Ectodermal cell (in vitro differentiated cells): ENCODE measurements at regions not wholly inside any gene's neighbourhood (a gene's known extent, or its start where the extent isn't known, plus 50 kb on each side); places are given as distances from the start of the nearest gene placed in this dataset.
A peak's percentile ranks its signal among the peaks of the same experiment; 100 is the strongest.

Experiments
- H3K27ac ChIP-seq: 2 replicates; pipeline ENCODE4 v1.7.0; 2013; ENCODE audit warnings: mild to moderate bottlenecking, low read depth, low read length; ENCODE audit not compliant: insufficient read depth, poor library complexity, severe bottlenecking
- H3K27me3 ChIP-seq: 2 replicates; pipeline ENCODE4 v1.7.0; 2013; ENCODE audit warnings: mild to moderate bottlenecking, low read length; ENCODE audit not compliant: insufficient read depth, control insufficient read depth, poor library complexity, severe bottlenecking
- H3K36me3 ChIP-seq: one replicate; pipeline ENCODE4 v1.7.0; 2013; ENCODE audit warnings: low read length; ENCODE audit not compliant: control insufficient read depth, insufficient read depth
- H3K4me1 ChIP-seq: one replicate; pipeline ENCODE4 v1.7.0; 2013; ENCODE audit warnings: low read length; ENCODE audit not compliant: control insufficient read depth, insufficient read depth
- H3K4me3 ChIP-seq: 2 replicates; pipeline ENCODE4 v1.7.0; 2013; ENCODE audit warnings: low read depth, low read length, control low read depth; ENCODE audit not compliant: insufficient read depth
- H3K9me3 ChIP-seq: 2 replicates; pipeline ENCODE4 v1.7.0; 2013; ENCODE audit warnings: mild to moderate bottlenecking, low read length, moderate library complexity; ENCODE audit not compliant: control insufficient read depth
- WGBS, 2 experiments: methylation state at CpG; one replicate each; pipeline ENCODE4 v1.1.7; 2013; ENCODE audit warnings: missing lambda C conversion rate in 2 of 2; 5-methylcytosine and 5-hydroxymethylcytosine counted together

GRCh38 chr13:44064357-44064756 lies 184.7 kb downstream of the LACC1 start:
- no peak overlapping the region for H3K27ac ChIP-seq
- WGBS, 2 experiments = 86 to 94% methylated on average over 2 of the region's 2 CpGs
- H3K27me3 ChIP-seq = no peaks in the 10 kb centered on the region
- no peak overlapping the region for H3K4me3 ChIP-seq
- peaks cover 7% of the 10 kb centered on the region for H3K4me1 ChIP-seq
- no peaks in the 10 kb centered on the region for H3K36me3 ChIP-seq
- no peaks in the 10 kb centered on the region for H3K9me3 ChIP-seq

- 87 to 93% methylated on average over 3 of the region's 3 CpGs for WGBS, 2 experiments
- no peak overlapping the region for H3K27ac ChIP-seq
- no peaks in the 10 kb centered on the region for H3K27me3 ChIP-seq
- no peaks in the 10 kb centered on the region for H3K36me3 ChIP-seq
- no peak overlapping the region for H3K4me3 ChIP-seq
- H3K9me3 ChIP-seq = no peaks in the 10 kb centered on the region
- peaks cover 7% of the 10 kb centered on the region for H3K4me1 ChIP-seq
Measured at GRCh38 chr13:44068169-44068568, 188.5 kb downstream of the LACC1 start.

DNA sequence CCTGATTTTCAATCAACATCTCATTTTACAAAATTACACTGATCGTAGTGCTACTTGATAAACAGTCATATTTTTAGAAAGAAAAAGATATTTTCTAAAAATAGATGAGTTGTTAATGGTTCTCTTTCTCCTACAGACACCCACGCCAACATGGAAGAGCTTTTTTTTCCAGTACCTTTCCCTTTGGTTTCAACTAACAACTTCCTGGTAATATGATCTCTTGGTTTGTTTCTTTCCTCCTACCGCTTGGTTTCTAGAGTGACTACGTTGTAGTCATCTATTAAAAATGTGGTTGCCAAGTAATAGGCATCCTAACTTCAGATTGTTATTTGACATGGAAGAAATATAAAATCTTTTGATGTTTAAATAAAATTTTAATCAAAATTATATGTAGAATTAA lies 189.0 kb downstream of the LACC1 start:
- no peaks in the 10 kb centered on the region for H3K9me3 ChIP-seq
- H3K27me3 ChIP-seq = no peaks in the 10 kb centered on the region
- H3K4me3 ChIP-seq = no peak overlapping the region
- no peaks in the 10 kb centered on the region for H3K36me3 ChIP-seq
- WGBS, 2 experiments = 80 to 100% methylated on average over 1 to 3 of the region's 4 CpGs
- peaks cover 7% of the 10 kb centered on the region for H3K4me1 ChIP-seq
- no peak overlapping the region for H3K27ac ChIP-seq

DNA sequence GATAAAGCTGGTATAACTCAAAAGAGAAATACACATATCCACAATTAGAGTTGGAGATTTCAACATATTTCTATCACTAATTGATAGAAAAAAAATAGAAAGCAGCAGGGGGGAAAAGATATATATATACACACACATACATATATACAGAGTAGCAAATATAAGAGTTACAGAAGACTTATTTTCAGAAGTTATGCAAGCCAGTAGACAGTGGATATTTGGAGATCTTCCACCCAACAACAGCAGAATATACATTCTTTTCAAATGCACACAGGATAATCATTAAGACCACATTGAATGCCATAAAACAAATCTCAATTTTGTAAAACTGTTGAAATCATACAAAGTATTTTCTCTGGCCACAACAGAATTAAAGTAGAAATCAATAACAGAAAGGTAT lies 192.8 kb downstream of the LACC1 start:
- no peak overlapping the region for H3K4me3 ChIP-seq
- H3K36me3 ChIP-seq = no peaks in the 10 kb centered on the region
- no peaks in the 10 kb centered on the region for H3K9me3 ChIP-seq
- H3K4me1 ChIP-seq = no peaks in the 10 kb centered on the region
- H3K27ac ChIP-seq = no peak overlapping the region
- H3K27me3 ChIP-seq = no peaks in the 10 kb centered on the region

DNA sequence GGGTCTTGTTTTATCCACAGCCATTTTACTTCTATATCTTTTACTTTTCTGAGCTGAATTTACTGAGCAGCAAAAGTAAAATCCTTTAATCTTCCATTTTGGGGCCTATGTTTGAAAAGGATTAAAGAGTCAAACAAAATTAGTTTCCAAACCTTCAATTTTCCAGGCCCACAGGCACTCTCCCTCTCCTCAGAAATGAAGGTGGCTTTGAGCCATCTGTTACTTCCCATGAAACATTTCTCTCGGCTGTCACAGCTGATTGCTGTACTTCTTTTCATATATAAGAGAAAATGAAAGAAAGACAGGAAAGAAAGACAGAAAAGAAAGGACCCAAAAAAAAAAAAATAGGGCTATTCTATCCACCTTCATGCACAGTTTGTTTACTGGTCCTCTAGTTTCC lies 194.9 kb downstream of the LACC1 start:
- no CpG with 5 or more reads among the region's 1 CpG for WGBS, 2 experiments
- Histone ChIP-seq H3K27me3 (no peaks in the 10 kb centered on the region), H3K9me3 (no peaks in the 10 kb centered on the region), H3K4me3 (no peak overlapping the region), H3K27ac (no peak overlapping the region), H3K4me1 (peaks cover 11% of the 10 kb centered on the region), H3K36me3 (no peaks in the 10 kb centered on the region)

DNA sequence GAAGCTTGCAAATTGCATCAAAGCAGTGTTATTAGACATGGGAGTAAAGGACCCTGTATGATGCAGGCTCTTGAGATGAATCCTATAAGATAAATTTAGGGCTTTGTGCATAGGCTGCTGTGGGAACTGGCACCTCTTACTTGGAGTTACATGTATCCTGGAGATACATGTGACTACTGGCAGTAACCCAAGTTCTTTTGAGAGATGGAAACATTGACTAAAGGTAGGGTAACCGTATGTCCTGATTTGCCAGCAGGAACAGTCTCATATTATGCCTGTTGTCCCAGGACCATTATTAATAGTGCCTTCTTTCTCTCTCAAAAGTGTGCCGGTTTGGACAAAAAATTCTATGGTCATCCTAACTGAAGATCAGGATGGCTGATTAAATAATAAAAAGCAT lies 195.4 kb downstream of the LACC1 start:
- Histone ChIP-seq H3K27ac (no peak overlapping the region), H3K4me1 (peaks cover 11% of the 10 kb centered on the region)
- 92 to 99% methylated on average over 2 of the region's 2 CpGs for WGBS, 2 experiments

DNA sequence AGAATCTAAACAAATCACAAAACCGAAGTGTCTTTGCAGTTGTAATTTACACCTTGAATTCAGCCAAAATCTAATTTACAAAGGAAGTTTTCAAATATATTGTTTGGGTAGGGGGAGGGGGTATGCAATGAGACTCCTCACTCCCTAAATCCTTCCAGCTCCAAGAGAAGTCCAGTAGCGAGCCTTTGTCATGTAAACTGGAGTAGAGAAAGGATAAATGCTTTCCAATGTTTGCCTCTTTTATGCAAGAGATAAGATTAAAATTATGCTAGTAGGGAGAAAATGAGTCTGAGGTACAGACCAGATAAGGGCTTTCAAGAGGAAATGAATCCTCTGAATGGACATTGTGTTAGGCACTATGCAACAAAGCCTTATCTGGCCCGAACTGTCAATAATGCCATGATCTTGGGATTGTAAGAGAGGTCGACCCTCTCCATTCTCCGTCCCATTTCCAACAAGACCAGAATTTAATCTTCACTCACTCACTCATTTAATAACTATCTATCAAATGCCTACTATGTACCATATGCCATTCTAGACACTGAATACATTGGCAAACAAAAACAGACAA lies 199.2 kb downstream of the LACC1 start:
- Histone ChIP-seq H3K27me3 (no peaks in the 10 kb centered on the region), H3K4me3 (no peak overlapping the region), H3K4me1 (peaks cover 11% of the 10 kb centered on the region), H3K36me3 (no peaks in the 10 kb centered on the region), H3K27ac (peak overlapping the region; percentile 68), H3K9me3 (no peaks in the 10 kb centered on the region)
- WGBS, 2 experiments = 4 to 8% methylated on average over 4 to 5 of the region's 5 CpGs

More for the DNA sequence above, 195.4 kb downstream of the LACC1 start:
- H3K36me3 ChIP-seq = no peaks in the 10 kb centered on the region
- no peak overlapping the region for H3K4me3 ChIP-seq
- H3K9me3 ChIP-seq = no peaks in the 10 kb centered on the region
- no peaks in the 10 kb centered on the region for H3K27me3 ChIP-seq

DNA sequence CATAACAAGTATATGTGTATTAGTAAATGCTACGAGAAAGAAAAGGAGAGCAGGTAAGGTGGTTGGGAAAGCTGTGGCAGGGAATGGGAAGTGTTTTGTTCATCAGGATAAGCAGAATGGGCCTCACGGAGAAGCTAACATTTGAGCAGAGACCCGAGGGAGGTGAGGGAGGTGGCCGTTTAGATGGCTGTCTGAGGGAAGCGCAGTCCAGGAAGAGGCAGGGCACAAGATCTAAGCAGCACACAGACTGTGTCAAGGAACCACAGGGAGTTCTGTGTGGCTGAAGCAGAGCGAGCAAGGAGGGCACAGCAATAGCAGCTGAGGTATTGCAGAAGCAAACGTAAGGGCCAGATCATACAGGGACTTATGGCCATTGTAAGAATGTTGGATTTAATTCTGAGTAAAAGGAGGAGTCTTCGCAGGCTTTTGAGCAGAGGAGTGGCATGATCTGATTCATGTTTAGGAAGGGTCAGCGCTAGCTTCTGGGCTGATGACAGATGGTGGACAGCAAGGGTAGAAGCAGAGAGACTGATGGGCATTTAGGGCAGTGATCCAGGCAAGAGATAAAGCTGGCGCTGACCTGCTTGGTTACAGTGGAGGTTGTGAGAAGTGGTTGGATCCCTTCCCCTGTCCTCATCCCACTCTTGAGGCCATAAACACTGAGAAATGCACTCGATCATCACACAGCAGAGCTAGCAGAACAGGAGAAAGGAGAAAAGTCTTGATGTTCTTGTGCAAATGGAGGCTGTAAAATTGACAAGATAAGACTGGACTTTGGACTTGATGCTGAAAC lies 199.9 kb downstream of the LACC1 start:
- H3K9me3 ChIP-seq = no peaks in the 10 kb centered on the region
- no peak overlapping the region for H3K4me3 ChIP-seq
- H3K27me3 ChIP-seq = no peaks in the 10 kb centered on the region
- H3K27ac ChIP-seq = peak overlapping the region; percentile 36
- H3K4me1 ChIP-seq = peaks cover 11% of the 10 kb centered on the region
- H3K36me3 ChIP-seq = no peaks in the 10 kb centered on the region
- 65 to 66% methylated on average over 11 of the region's 11 CpGs for WGBS, 2 experiments

- Histone ChIP-seq H3K27me3 (no peaks in the 10 kb centered on the region), H3K27ac (no peak overlapping the region), H3K4me3 (no peak overlapping the region), H3K4me1 (peaks cover 5% of the 10 kb centered on the region), H3K9me3 (no peaks in the 10 kb centered on the region), H3K36me3 (no peaks in the 10 kb centered on the region)
- WGBS, 2 experiments = 91 to 95% methylated on average over 2 to 3 of the region's 3 CpGs
Measured at GRCh38 chr13:44084146-44084545, 204.4 kb downstream of the LACC1 start.

DNA sequence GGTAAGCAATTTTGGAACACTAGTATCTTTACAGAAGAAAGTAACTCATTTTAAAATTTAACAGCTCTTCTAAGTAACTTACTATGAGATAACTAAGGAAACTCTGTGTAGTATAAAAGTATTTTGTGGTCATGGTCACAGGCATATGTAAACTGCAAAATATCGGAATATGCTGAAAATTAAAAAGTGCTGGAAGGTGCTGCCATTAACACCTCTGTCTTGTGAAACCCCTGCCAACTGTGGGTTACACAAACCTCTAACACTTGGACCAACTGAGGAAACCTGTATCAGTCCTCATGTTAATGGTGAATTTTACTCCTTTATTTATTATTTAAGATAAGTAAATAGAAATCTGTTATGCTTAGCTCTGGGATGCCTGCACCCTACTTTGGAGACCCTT lies 206.7 kb downstream of the LACC1 start:
- H3K27ac ChIP-seq = no peak overlapping the region
- H3K9me3 ChIP-seq = no peaks in the 10 kb centered on the region
- no peaks in the 10 kb centered on the region for H3K36me3 ChIP-seq
- no peak overlapping the region for H3K4me3 ChIP-seq
- H3K4me1 ChIP-seq = no peaks in the 10 kb centered on the region
- no peaks in the 10 kb centered on the region for H3K27me3 ChIP-seq
- 94 to 100% methylated on average over 1 of the region's 1 CpG for WGBS, 2 experiments
